ENCODE measurements at regions not wholly inside any gene's neighbourhood (a gene's known extent, or its start where the extent isn't known, plus 50 kb on each side); places are given as distances from the start of the nearest gene placed in this dataset.

DNA sequence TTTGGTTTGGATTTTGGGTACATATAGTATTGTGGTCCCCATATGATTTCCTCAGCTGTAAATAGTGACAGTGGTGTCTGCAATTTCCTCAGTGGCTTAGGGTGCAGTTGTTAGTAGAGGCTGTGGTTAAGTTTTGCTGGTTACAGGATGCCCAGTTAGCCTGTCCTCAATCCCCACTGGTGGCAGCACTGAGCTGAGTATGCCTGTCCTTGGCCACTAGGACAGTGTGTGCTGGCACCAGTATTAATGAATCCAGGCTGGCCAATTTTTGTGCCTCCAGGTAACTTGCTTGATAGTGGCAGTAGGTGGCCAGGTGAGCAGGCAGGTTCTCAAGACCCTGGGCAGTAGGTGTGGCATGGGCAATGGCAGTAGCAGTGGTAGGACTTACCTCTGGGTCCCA is 973.1 kb downstream of the TMEM182 start:
- Mint-ChIP-seq H3K4me1 (peaks cover 2% of the 10 kb centered on the region), H3K4me3 (no peak overlapping the region), H3K36me3 (ENCODE audit: low read depth) (no peaks in the 10 kb centered on the region), H3K27ac (no peak overlapping the region), H3K27me3 (ENCODE audit: insufficient read depth) (no peaks in the 10 kb centered on the region), H3K9me3 (peaks cover 6% of the 10 kb centered on the region)
- H3K4me3 ChIP-seq (ENCODE audit: low read length) = no peak overlapping the region
- no peaks in the 10 kb centered on the region for H3K4me1 ChIP-seq (ENCODE audit: control insufficient read depth, insufficient read depth, low read length)
- H3K27me3 ChIP-seq (ENCODE audit: control insufficient read depth, insufficient read depth, low read length, poor library complexity, severe bottlenecking) = no peaks in the 10 kb centered on the region
- no peak overlapping the region for H3K9ac ChIP-seq (ENCODE audit: extremely low read depth, low read length, poor library complexity, severe bottlenecking)
- no peaks in the 10 kb centered on the region for H3K36me3 ChIP-seq (ENCODE audit: control insufficient read depth, insufficient read depth, low read length)
- DNase-seq = peak; percentile 76
- H3K9me3 ChIP-seq (ENCODE audit: control insufficient read depth, low read length) = peaks cover 7% of the 10 kb centered on the region
- H3K27ac ChIP-seq (ENCODE audit: low read depth, low read length) = no peak overlapping the region
- TF ChIP-seq, protein P1, sequence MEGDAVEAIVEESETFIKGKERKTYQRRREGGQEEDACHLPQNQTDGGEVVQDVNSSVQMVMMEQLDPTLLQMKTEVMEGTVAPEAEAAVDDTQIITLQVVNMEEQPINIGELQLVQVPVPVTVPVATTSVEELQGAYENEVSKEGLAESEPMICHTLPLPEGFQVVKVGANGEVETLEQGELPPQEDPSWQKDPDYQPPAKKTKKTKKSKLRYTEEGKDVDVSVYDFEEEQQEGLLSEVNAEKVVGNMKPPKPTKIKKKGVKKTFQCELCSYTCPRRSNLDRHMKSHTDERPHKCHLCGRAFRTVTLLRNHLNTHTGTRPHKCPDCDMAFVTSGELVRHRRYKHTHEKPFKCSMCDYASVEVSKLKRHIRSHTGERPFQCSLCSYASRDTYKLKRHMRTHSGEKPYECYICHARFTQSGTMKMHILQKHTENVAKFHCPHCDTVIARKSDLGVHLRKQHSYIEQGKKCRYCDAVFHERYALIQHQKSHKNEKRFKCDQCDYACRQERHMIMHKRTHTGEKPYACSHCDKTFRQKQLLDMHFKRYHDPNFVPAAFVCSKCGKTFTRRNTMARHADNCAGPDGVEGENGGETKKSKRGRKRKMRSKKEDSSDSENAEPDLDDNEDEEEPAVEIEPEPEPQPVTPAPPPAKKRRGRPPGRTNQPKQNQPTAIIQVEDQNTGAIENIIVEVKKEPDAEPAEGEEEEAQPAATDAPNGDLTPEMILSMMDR (conservative IDR thresholded peaks at IDR 0.05) = peak; percentile 70

DNA sequence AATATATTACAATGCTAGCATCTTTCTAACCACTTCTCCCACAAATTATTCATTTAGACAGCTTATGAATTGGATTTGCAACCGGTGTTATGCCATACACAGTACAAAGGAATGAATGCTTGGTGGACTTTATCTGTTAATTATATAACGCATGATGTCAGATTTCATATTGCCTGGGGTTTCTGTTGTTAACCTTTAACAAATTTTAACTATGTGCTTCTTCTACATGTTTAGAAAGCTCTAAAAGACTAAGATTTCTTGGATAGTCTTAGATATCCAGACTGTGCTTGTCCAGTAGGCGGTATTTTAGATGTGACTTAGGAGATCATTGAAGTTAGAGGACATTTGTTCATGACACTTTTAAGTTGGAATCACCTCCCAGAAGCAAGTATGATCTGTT is 976.3 kb downstream of the TMEM182 start:
- H3K27ac Mint-ChIP-seq = no peak overlapping the region
- Histone ChIP-seq H3K9me3 (ENCODE audit: control insufficient read depth, low read length) (peaks cover 7% of the 10 kb centered on the region), H3K27me3 (ENCODE audit: control insufficient read depth, insufficient read depth, low read length, poor library complexity, severe bottlenecking) (no peaks in the 10 kb centered on the region), H3K36me3 (ENCODE audit: control insufficient read depth, insufficient read depth, low read length) (no peaks in the 10 kb centered on the region), H3K9ac (ENCODE audit: extremely low read depth, low read length, poor library complexity, severe bottlenecking) (no peak overlapping the region), H3K27ac (ENCODE audit: low read depth, low read length) (no peak overlapping the region), H3K4me1 (ENCODE audit: control insufficient read depth, insufficient read depth, low read length) (no peaks in the 10 kb centered on the region), H3K4me3 (ENCODE audit: low read length) (no peak overlapping the region)
- peaks cover 7% of the 10 kb centered on the region for H3K4me1 Mint-ChIP-seq
- no peaks in the 10 kb centered on the region for H3K36me3 Mint-ChIP-seq (ENCODE audit: low read depth)
- TF ChIP-seq, protein P1 (conservative IDR thresholded peaks at IDR 0.05) = no peak
- H3K27me3 Mint-ChIP-seq (ENCODE audit: insufficient read depth) = no peaks in the 10 kb centered on the region
- no peak for DNase-seq
- 97 to 100% methylated on average over 2 to 3 of the region's 3 CpGs for WGBS, 2 experiments (ENCODE audit: insufficient coverage in 1 of 2, insufficient read length in 1 of 2)
- H3K9me3 Mint-ChIP-seq = peaks cover 6% of the 10 kb centered on the region
- no peak overlapping the region for H3K4me3 Mint-ChIP-seq

DNA sequence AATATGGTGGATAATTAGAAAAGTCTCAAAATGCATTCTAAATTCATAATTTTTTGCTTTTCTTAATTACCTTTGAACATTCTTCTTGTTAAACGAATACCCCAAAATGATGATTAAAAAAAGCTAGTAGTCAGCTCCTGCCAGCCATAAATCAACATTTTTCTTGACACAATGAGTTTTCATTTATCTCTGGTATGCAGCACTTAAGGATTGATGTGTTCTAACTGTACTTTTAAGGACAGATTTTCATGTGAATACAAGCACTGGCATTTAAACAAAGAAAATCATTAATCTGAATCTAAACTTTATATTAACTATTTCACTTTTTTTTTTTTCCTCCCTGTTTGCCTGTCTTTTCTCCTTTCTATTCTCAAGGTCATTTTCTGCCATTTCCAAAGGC is 976.8 kb downstream of the TMEM182 start:
- no peak overlapping the region for H3K27ac ChIP-seq (ENCODE audit: low read depth, low read length)
- H3K4me3 Mint-ChIP-seq = no peak overlapping the region
- TF ChIP-seq, protein P1 (conservative IDR thresholded peaks at IDR 0.05) = no peak
- H3K4me3 ChIP-seq (ENCODE audit: low read length) = no peak overlapping the region
- H3K27me3 ChIP-seq (ENCODE audit: control insufficient read depth, insufficient read depth, low read length, poor library complexity, severe bottlenecking) = no peaks in the 10 kb centered on the region
- no peak overlapping the region for H3K9ac ChIP-seq (ENCODE audit: extremely low read depth, low read length, poor library complexity, severe bottlenecking)
- no peaks in the 10 kb centered on the region for H3K27me3 Mint-ChIP-seq (ENCODE audit: insufficient read depth)
- H3K36me3 ChIP-seq (ENCODE audit: control insufficient read depth, insufficient read depth, low read length) = no peaks in the 10 kb centered on the region
- WGBS, 2 experiments (ENCODE audit: insufficient coverage in 1 of 2, insufficient read length in 1 of 2) = 80 to 96% methylated on average over 1 of the region's 1 CpG
- peaks cover 7% of the 10 kb centered on the region for H3K9me3 ChIP-seq (ENCODE audit: control insufficient read depth, low read length)
- no peak overlapping the region for H3K27ac Mint-ChIP-seq
- H3K4me1 Mint-ChIP-seq = peaks cover 7% of the 10 kb centered on the region
- peaks cover 6% of the 10 kb centered on the region for H3K9me3 Mint-ChIP-seq
- DNase-seq = no peak
- no peaks in the 10 kb centered on the region for H3K36me3 Mint-ChIP-seq (ENCODE audit: low read depth)
- H3K4me1 ChIP-seq (ENCODE audit: control insufficient read depth, insufficient read depth, low read length) = no peaks in the 10 kb centered on the region
